Urothelium cell line (cell line): ENCODE measurements at regions not wholly inside any gene's neighbourhood (a gene's known extent, or its start where the extent isn't known, plus 50 kb on each side); places are given as distances from the start of the nearest gene placed in this dataset.
A peak's percentile ranks its signal among the peaks of the same experiment; 100 is the strongest.
"Not testable (repeated sequence)": the region's sequence is repeated elsewhere in the genome, so short reads cannot be mapped to it uniquely, and the experiment has no call there.

Experiments used
- DNase-seq: peaks from one replicate; pipeline ENCODE4 v3.0.0; 2011; ENCODE audit warnings: low spot score, mixed read lengths
- FAIRE-seq: peaks from 2 replicates; lab custom pipeline; 2011; peaks lifted over from hg19 to GRCh38; lab: Jason Lieb, UNC

DNA sequence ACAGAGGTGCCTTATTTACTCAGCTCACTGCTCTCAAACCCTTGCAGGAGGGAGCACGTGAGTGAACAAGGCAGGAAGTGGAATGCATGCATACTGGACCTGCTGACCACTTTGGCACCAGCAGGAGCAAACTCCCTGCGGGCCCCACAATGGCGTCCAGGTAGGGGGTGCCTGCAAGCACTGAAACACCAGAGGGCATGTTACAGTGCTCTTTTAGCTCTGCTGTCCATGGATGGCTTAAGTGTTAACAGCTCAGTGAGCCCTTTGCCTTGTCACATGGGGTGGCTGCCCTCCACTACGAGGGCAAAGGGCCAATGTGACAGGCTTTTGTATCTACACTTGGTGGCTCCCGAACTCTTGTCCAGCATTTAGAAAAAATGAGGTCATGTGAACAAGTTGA lies 199.5 kb upstream of the UGT8 start:
- DNase-seq: no peak
- FAIRE-seq: no peak

DNA sequence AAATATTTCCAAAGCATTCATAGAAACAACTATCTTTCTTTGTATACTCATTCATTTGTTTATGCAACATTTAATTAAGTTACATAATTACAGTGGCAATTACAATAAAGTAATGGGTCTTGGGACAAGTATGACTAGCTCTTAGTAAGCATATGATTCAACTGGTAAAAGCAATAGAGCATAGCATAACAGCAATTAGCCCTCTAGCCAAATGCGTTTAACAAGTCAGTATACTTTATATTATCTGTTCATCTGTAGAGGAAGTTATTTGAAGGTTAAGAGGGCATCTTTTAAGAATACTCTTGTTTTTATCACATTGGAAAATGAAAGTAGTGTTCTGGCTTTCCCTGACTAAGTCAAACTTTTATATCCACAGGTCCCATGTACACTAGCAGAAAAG lies 198.1 kb upstream of the UGT8 start:
- FAIRE-seq: no peak
- no peak for DNase-seq

DNA sequence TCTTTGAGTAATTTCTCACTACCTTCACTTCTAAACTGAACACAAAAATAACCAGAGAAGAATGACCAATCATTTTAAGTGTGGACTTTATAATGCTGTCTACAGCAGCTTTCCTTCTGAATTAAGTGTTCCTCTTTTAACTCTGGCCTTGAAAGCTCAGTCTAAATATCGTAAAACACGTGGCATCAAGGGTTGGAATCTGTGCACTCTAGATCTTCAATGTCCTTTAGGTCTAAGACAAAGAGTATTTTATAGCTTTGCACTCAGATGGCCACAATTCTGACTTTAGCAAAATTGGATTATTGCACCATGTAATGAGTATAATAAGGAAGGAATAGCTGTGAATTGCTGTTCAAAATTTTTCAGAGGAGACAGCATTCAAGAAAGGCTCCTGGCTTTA lies 197.1 kb upstream of the UGT8 start:
- DNase-seq (no peak), FAIRE-seq (no peak)

DNA sequence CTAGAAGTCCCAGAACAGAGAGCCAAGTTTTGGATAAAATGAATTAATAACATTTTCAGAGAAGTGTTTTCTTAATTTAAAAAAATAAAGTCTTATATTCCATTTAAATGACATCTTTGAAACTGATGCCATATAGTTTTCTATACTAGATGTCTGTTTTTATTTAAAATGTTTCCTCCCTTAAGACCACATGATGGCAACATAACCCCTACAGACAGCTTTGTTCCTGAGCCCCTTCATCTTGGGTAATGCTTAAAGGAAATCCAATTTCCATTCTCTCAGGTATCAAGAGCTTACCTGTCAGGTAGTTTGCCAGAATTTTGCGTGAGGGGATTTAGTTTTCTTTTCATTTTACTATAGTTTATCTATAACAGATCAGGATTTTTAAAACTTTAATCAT lies 181.4 kb upstream of the UGT8 start:
- FAIRE-seq (no peak), DNase-seq (no peak)

DNA sequence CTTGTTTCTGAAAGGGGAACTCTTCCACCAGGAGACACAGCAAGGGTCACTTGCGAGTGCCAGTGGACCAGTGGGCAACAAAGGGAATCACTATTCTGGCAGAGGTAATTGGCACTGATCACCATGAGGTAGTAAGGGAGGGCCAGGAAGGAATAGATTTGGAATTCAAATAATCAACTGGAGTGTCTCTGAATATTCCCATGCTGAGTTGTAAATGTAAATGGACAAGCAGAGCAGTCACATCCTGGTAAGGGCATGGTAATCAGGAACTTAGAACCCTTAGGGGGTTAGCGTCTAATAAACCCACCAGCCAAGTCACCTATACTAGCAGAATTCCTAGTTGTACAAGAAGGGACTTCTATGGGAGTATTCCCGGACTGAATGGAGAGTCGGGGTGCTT lies 178.5 kb upstream of the UGT8 start:
- DNase-seq (no peak), FAIRE-seq (no peak)

DNA sequence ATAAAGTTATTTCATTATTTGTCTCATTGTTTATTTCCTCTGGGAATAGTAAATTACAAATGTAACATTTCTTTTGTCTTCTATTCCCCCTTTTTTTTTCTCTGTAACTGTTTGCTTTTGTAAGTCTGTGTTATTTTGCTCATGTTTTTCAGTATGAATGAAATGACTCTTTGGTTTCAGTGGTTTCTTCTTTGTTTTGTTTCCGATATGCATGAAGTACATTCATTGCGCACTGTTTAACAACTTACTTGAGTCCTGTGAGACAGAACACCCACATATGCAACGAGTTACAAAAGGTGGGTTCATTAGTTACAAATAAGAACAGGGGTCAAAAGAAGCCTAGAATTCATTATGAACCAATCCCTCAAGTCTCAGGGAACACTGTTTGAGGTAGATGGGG lies 175.0 kb upstream of the UGT8 start:
- FAIRE-seq: no peak
- no peak for DNase-seq

DNA sequence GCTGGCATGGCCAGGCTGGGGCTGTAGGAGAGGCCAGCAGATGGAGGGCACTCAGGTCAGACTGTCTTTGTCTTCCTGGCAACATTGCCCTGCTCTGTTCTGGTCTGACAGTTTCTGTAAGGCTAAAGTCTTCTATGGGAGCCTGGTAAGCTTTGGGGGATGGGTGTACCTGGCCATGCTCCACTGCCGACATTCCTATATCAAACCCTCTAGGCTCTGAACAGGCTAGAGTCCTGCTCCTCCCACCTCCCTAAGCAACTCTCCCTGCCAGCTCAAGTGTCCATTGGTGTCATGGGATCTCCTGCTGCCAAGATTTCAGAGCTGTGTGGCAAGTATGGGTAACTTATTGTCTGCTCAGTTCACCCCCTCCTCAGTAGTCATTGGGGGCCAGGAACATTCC lies 163.5 kb upstream of the UGT8 start:
- no peak for DNase-seq
- FAIRE-seq: no peak

DNA sequence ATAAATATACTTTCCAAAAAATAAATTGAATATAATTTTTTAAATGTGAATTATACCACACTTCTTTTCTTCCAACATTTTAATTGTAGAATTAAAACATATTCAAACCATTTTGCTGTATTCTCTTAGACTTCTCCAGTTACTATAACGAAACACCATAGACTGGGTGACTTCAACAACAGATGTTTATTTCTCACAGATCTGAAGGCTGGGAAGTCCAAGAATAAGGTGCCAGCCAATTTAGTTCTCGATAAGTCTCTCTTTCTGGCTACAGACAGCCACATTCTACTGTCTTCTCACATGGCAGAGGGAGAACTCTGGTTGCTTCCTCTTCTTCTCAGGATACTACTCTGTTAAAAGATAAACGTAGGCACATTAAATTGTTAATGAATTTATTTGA lies 155.8 kb upstream of the UGT8 start:
- DNase-seq (no peak), FAIRE-seq (no peak)

DNA sequence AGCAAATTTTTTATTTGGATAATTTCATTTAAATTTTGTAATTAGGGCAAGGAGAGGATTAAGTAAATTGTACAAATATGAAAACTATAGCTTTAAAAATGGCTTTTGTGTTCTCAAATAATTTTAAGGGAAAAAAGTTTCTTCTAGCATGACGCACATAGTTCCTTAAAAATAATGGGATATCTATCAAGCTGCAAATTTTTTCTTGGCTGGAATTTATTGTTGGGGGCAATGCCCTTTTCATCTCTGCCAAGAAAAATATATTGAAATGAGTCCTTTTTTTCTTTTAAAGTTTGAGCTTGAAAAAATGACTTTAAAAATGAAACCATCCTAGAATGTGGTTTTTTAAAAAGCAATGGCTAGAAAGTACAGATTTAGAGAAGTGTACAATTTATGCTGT lies 154.4 kb upstream of the UGT8 start:
- DNase-seq: no peak
- FAIRE-seq: no peak

DNA sequence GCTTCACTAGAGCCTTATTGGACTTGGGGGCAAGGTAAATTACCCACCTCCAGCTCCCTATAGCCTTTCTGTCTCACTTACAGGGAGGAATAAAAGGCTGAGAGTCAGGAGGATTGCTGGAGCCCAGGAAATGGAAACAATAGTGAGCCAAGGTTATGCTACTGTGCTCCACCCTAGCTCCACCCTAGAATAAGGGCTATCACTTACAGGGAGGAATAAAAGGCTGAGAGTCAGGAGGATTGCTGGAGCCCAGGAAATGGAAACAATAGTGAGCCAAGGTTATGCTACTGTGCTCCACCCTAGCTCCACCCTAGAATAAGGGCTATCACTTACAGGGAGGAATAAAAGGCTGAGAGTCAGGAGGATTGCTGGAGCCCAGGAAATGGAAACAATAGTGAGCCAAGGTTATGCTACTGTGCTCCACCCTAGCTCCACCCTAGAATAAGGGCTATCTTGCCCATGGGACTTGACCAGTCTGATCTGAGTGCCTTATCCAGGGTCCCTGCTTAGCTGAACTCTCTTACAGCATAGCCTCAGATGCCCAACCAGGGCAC lies 150.6 kb upstream of the UGT8 start:
- not testable (repeated sequence) for DNase-seq, FAIRE-seq

DNA sequence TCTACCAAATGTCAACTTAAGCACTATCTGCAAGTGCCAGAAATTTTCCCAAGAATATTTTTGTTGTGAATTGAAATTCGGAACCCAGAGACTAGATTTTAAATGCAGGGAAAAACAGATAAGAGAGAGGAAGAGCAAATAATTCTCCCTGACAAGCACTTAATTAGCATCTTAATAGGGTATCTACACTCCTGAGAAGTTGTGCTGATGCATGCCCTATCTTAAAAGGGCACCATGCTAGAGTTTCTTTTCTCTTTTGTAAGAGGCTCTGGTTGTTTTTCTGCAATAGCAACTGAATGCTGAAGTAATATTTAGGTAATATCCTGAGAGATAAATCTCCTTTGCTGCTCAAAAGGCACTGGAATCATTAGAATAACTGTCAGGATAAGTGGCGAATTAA lies 139.9 kb upstream of the UGT8 start:
- FAIRE-seq (no peak), DNase-seq (no peak)

DNA sequence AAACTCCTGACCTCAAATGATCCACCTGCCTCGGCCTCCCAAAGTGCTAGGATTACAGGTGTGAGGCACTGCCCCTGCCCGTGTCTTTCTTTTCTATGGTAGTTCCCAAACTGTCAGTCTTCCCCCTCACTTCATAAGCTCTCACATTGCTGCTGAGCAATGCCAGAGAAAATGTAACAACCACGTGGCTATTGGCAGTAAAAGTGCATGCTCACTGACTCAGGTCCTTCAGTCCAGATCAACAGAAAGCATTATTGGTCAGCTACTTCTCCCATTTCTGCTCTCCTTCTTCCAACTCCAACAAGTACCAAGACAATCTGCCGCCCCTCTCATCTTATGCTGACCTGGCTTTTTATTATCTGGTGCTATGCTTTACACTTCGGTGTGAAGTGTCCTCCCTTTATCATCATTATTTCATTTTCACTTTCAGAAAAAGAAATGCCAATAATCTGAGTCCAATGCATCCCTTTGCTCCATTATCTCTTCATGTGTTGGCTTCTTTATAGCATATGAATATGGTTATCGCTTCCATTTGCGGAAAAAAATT lies 133.8 kb upstream of the UGT8 start:
- FAIRE-seq (no peak), DNase-seq (no peak)

DNA sequence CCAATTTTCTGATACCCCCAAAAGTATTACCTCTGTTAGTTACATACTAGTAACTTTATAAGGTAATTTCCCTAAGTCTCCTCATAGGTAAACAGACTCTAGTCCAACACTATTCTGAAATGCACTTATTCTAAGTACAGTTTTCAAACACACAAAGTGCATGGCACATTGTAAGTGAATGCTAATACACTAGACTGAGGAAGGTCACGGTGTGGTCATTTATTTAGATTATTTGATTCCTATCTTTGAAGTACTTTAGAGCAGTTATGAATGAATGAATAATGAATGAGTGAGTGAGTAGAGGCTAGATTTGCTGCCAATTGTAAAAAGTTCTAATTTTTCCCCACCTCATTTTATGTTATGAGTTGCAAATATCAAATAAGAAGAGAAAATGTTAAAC lies 132.8 kb upstream of the UGT8 start:
- FAIRE-seq: no peak
- DNase-seq: no peak

DNA sequence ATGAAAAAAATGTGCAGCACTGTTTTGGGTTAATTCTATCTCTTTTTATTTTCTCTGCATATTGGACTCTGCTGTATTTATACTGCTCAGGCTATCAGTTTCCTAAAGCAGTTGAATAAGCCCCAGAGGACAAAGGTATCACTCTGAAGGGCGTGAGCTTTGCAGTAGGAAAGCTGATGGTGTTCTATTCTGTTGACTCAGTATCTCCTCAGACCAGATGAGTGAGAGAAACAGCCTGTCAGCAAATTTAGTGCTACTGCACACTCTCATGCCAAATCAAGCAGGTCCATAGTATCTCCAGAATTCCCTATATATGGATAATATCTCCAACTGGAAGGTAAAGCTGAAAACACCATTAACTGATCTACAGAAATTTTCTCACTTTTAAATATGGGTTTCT lies 132.3 kb upstream of the UGT8 start:
- no peak for DNase-seq
- no peak for FAIRE-seq

DNA sequence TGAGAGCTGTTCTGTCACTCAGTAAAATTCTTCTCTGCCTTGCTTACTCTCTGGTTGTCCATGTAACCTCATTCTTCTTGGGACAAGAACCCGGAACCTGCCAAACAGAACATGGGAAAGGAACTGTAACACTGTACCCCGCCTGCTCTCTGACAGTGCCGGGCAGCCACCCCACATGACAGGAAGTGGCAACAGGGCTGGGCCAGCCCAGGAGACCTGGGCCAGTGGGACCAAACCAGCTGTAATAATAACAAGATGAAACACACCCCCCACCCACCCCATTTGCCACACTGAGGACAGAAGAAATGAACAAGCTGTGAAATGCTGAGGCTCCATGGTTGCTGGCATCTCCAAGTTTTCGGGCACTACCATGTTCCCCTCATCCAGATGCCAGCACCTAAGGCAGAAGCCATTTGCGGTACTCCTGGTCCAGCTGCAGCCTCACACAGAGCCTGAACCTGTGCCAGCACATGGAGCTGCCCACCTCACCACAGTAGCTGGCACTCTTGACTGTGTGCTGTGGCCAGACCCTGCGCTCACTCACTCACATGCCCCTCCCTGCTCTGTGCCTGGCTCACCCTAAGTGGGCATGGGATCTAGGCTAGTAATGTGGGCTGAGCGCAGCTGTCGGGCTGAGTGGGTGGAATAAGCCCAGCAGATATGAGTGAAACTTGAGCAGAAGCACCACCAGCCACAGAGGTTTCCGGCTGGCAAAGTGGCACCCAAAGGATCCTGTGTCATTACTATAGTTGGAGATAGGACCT lies 126.2 kb upstream of the UGT8 start:
- peak; percentile 20 for FAIRE-seq
- DNase-seq: no peak

DNA sequence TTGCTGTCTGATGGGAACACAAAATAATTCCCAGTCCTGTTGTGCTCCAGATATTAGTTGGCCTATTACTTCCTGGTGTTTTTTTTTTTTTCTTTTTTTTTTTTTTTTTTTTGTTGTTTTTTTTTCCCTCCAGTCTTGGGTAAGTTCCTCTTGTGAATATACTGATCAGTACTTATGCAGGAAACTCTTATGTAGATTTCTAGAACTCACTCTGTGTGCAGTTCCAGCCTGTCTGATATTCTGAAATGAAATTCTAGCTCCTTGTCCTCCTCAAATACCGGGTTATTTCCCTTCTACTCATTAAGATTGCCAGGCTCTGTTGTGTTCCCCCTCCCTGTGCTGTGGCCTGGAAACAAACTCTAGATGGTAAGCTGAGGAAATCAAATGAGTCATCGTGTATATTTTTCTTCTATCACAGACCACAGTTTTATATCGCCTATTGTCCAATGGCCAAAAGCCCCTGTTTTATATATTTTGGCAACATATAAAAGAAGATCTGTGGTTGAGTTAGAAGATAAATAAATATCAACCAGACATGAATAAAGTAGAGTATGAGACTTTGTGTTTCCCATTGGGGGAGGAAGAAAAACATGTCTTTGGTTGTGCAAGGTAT lies 124.3 kb upstream of the UGT8 start:
- DNase-seq (peak; percentile 5), FAIRE-seq (no peak)

DNA sequence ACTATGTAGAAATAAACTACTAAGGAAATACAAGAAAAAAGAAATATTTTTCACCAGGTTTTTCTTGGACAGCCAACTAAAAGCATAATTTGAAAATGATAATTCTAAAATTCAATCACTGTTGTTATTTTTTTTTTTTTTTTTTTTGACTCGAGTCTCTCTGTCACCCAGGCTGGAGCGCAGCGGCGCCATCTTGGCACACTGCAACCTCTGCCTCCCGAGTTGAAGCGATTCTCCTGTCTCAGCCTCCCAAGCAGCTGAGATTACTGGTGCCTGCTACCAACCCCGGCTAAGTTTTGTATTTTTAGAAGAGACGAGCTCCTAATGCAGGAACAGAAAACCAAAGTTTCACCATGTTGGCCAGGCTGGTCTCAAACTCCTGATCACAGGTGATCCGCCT lies 122.3 kb upstream of the UGT8 start:
- FAIRE-seq (no peak), DNase-seq (no peak)

DNA sequence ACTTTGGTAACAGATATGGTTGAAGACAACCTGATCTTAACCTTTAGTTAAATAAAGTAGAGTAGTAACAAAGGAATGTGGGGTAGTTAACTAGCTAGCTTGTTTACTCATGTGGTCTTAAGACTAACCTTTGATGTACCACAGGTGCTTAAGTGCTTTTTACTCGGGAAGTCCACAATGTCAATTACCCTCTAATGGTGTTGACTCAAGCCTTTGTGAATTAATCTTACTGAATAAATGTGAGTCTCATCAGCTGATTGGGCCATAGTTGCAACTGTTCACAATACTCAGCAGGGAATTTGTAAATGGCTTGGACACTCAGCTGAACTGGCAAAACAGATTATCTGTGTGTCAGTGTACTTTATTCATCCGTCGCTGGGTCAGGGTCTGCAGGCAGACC lies 119.0 kb upstream of the UGT8 start:
- DNase-seq: no peak
- FAIRE-seq: no peak

DNA sequence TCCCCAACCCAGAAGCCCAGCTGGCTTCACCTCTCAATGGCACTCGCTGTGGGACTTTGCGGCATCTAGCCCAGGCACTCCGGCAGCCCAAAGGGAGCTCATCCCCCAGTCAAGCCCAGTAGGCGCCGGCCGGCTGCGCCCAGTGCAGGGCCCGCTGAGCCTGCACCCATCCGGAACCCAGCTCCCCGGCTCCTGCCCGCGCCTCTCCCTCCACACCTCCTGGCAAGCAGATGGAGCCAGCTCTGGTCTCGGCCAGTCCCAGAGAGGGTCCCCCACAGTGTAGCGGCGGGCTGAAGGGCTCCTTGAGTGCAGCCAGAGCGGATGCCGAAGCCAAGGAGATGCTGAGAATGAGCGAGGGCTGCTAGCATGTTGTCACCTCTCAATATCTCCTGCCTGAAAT lies 116.8 kb upstream of the UGT8 start:
- DNase-seq (no peak), FAIRE-seq (no peak)

DNA sequence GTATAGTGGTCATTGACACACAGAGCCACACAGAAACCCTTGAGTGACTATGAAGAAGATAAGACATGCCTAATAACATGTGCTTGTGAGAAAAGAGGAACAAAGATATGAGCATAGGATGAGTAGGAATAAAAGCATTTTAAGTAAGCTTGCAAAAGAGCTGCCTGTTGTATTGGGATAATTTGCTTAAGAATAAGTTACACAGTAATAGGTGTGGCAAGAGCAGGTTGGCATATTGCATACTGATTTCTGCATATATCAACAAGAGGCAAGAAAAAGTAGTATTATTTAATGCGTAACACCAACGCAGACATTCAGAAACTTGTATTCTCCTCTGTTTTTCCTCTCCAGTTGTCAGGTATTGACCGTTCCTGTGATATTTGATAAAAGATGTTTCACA lies 111.5 kb upstream of the UGT8 start:
- DNase-seq (no peak), FAIRE-seq (no peak)

DNA sequence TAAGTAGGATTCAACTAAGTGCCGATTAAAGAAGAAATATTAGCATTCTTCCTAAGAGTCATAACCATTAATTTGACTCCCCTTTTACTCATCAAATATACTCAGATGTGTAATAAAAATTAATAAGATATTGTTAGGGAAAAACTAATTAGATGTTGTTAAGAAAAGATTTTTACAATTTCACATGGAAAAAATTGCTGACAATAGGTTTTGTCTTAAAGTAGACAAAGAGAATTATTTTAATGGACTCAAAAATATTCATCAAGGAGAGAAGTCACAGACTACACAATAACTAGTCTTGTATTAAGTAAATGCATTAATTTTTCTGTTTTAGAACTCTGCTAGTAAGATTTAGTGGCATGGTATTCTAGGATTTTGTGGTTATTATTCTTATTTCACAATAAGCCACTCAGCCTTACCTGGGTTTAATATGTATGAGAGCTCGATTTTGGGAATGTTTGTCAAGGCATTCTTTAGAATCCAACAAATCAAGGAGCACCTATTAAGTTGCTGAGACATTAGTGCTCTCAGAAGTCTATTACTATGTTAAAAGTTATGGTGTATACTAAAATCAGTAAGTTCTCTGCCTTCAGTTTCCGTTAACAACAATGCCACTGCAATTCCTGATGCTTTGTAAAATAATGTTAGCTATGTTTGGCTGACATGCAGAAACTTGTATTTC lies 110.2 kb upstream of the UGT8 start:
- no peak for FAIRE-seq
- DNase-seq: no peak
